ENCODE measurements at regions not wholly inside any gene's neighbourhood (a gene's known extent, or its start where the extent isn't known, plus 50 kb on each side); places are given as distances from the start of the nearest gene placed in this dataset.
"Not testable (repeated sequence)": the region's sequence is repeated elsewhere in the genome, so short reads cannot be mapped to it uniquely, and the experiment has no call there.

DNA sequence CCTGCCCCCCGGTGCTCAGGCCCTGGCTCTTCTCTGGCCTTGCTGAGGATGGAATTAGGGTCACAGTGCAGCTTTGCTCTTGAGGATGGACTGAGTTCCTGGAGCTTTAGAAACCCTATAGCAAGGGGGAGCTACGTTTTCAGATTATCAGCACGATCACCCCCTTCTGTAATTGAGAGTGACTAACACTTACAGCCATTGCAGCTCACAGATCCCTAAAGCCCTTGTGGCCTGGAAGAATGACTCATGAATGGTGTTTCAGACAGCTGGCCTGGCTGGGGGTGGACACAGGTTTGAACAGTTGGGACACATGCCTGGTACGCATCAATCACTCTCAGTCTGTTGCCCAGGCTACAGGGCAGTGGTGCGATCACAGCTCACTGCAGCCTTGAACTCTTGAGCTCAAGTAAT is 79.7 kb upstream of the IGFBP5 start:
- DNase-seq = no peak

DNA sequence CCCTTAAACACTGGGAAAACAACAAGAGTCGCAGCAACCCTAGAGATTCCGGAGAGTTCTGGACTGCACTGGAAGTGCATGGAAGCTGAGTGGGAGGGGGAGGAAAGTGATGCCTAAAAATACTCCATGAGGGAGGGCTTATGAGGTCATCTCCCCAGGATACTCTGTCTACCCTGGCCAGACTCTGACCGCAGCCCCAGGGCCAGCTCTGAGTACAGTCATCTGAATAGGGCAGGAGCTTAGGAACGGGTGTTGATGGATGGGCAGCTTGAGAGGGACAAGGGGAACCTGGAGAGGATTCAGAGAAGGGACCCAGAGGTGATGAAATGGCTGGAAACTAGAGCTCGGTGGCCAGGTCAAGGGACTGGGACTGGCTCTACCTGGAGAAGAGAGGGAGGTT is 79.3 kb upstream of the IGFBP5 start:
- no peak for DNase-seq

DNA sequence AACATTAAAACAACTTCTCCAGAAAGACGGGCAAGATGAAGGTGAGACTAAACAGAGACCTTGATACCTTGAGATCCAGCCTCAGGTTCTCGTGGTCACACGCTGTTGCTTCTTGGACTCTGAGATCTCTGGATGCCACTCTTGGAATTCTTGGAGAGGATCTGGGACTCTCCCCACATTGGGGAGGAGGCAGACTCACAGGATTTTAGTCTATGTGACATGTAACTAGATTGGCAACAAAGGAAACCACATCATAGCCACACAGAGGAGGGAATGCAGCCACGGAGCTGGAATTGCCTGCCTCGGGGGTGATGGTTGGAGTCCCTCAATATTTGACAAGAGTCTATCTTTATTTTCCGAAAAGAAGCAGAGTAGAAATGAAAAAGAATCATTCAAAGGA is 78.8 kb upstream of the IGFBP5 start:
- DNase-seq = no peak

GRCh38 chr2:216773072-216773471 is 77.7 kb upstream of the IGFBP5 start:
- DNase-seq = no peak

DNA sequence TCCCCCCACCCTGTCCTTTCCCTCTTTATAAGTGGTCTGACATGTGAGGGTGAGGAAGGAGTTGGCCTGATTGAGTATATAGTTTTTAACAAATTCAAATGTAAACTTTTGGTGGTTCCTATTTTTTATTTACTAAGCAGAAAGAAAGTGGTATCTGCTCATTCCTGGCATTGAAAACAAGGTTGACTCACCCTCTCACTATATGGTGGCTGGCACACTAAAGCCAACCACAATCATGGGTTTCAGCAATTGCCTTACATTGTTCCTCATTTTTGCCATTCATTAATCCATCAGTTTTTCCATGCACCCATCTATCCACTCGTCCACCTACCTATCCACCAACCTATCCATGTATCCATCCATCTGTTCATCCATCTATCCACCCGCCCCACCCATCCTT is 75.4 kb upstream of the IGFBP5 start:
- DNase-seq = no peak

- DNase-seq = no peak
Measured at GRCh38 chr2:216770050-216770449, 74.7 kb upstream of the IGFBP5 start.

- DNase-seq = no peak
Measured at GRCh38 chr2:216769626-216770025, 74.3 kb upstream of the IGFBP5 start.

GRCh38 chr2:216768908-216769411 is 73.6 kb upstream of the IGFBP5 start:
- DNase-seq = no peak

GRCh38 chr2:216765761-216766262 is 70.5 kb upstream of the IGFBP5 start:
- no peak for DNase-seq

DNA sequence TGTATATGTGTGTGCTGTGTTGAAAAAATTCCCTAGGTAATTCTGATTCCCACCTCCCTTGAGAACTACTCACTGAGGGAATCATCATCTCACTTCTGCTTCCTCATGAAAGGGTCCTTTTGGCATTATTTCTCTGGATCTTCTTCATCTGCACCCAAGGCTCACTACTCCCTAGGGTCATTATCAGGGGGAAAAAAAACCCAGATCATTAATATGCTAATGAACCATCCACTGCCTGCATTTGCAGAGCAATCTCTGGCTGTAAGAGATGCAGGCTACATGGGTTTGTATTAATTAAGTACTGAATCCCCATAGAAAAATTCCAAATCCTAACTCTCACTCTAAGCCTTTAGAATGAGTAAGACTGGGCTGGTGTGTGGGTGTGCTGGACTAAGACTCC is 68.0 kb upstream of the IGFBP5 start:
- no peak for DNase-seq

DNA sequence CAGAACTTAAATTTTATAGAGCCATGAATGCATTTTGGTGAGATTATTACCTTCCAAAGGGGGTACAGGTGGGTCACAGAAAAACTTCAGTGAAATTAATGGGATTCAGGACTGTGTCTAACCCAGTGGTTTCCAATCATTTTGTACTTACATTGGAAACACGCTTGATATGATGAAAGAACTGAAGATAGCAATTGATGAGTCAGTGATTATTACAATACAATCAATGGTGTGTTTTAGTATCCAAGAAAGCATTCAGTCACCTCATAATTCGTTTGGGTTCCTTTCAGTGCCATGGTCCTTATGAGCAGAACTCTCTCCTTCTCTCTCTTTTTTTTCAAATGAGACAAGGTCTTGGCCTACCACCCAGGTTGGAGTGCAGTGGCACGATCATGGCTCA is 66.5 kb upstream of the IGFBP5 start:
- no peak for DNase-seq

- no peak for DNase-seq
Measured at GRCh38 chr2:216761133-216761532, 65.8 kb upstream of the IGFBP5 start.

DNA sequence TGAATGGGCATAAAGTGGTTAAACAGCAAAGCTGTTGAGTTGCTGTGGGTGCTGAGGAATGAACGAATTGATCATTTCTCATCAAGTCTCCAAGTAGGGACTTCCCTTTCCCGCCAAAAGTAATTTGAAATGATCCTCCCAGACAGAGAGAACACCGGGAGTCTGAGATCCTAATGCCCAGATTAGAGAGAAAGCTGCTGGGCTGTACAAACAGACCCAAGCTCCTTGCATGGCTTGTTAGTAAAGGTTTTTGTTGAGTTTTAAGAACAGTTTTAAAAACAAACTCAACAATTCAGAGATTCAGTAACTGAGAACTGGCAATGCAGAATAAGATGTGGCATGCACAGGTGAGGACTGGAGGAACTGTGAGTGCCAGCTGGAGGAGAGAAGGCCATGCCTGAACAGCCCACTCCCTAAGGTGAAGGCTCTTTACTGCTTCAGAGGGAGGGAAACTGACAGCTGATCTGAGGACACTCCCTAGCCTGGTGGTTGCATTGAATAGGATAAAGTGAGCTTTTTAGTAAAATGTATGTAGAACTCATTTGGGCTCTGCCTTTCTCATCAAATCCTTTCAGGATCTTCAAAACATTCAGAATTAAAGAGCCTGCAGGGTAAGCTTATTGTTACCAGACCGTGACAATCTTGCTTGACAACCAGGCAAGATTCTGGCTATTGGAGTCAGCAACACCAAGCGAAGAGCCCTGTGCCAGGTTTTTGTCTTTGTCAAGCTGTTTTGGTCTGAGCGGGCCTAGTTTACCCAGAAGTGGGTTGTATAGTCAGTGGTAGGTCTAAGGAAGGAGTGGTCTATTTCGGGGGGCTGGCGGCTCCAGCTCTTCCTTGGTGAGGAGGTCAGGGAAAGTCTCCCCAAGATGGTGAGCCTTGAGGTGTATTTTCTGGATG is 63.2 kb upstream of the IGFBP5 start:
- no peak for DNase-seq

- DNase-seq = no peak
Measured at GRCh38 chr2:216757532-216757931, 62.2 kb upstream of the IGFBP5 start.

DNA sequence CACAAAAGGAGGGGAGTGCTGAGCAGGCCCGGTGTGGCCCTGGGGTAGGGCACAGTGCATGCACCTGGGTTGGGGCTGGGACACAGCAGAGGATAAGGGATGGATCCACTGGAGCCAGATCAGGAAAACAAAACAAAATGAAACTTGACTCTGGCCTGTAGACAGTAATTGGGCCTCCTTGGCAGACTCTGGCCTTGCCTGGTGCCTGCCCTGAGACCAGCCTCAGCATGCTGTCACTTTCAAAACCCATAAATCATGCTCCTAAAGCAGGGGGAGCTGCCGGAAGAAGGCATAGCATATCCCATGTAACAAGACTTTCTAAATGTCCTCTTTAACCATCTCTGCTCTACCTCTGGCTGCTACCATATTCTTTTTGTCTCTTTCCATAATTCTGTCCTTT is 61.1 kb upstream of the IGFBP5 start:
- no peak for DNase-seq

DNA sequence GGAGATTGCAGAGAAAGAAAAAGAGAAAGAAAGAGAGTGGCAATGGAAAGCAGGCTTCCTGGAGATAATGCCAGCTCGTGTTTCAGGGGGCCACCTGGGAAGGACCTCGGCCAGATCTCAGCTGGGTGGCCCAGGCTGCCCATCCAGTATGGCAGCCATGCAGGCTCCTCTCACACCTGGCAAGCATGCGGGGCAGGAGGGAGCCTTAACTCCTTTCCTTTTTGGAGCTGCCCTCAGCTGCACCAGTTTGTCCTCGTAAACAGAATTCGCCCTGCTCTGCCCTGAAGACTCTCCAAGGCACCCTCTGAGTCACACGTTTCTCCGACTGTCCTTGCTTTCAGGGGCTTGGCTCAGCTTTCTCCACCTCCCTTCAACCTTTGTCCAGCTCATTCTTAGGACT is 59.5 kb upstream of the IGFBP5 start:
- DNase-seq = no peak

GRCh38 chr2:216754336-216754735 is 59.0 kb upstream of the IGFBP5 start:
- no peak for DNase-seq

- peak; percentile 54 for DNase-seq
Measured at GRCh38 chr2:216752855-216753505, 57.6 kb upstream of the IGFBP5 start.

GRCh38 chr2:216750750-216751149 is 55.4 kb upstream of the IGFBP5 start:
- not testable (repeated sequence) for DNase-seq

- not testable (repeated sequence) for DNase-seq
Measured at GRCh38 chr2:216746268-216746667, 50.9 kb upstream of the IGFBP5 start.

DNA sequence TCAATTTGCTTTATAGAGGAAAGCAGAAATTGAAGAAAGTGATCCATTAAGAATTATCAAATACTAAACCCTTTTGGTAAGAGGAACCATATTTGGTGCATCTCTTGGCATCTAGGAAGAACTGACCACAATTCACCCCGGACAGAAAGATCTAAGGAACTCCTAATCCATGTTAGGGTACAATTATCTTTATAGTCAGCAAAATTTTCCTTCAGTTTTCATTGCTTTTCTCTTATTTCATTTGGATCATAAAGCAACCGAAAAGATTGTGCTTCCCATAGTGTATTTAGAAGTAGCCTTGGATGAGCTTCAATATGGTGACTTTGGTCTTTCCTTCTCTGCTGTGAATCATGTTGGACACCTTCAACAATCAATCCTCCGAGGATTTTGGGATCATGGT is 50.1 kb upstream of the IGFBP5 start:
- no peak for DNase-seq
